Activated naive CD8-positive, alpha-beta T cell treated with anti-CD3 and anti-CD28 coated beads for 36 hours (primary cell): ENCODE measurements at regions not wholly inside any gene's neighbourhood (a gene's known extent, or its start where the extent isn't known, plus 50 kb on each side); places are given as distances from the start of the nearest gene placed in this dataset.

Experiments
- DNase-seq: peaks from one replicate; pipeline ENCODE4 v3.0.0; 2021
- H3K27ac Mint-ChIP-seq: one replicate; pipeline ENCODE4 v1.8.0; 2022; ENCODE audit warnings: mild to moderate bottlenecking, moderate library complexity, mixed read lengths
- H3K27me3 Mint-ChIP-seq: one replicate; pipeline ENCODE4 v1.8.0; 2022; ENCODE audit warnings: mild to moderate bottlenecking, mixed read lengths
- H3K36me3 Mint-ChIP-seq: one replicate; pipeline ENCODE4 v1.8.0; 2021; ENCODE audit warnings: mild to moderate bottlenecking, mixed read lengths
- H3K4me1 Mint-ChIP-seq: one replicate; pipeline ENCODE4 v1.8.0; 2021; ENCODE audit warnings: mixed read lengths
- H3K4me3 Mint-ChIP-seq: one replicate; pipeline ENCODE4 v1.8.0; 2022; ENCODE audit warnings: mild to moderate bottlenecking, moderate library complexity, mixed read lengths
- H3K9me3 Mint-ChIP-seq: one replicate; pipeline ENCODE4 v1.8.0; 2022; ENCODE audit warnings: mixed read lengths

GRCh38 chr6:67666177-67666964 lies 968.7 kb upstream of the ADGRB3 start:
- H3K27ac Mint-ChIP-seq: no peak overlapping the region
- no peaks in the 10 kb centered on the region for H3K4me1 Mint-ChIP-seq
- peaks cover 4% of the 10 kb centered on the region for H3K9me3 Mint-ChIP-seq
- no peaks in the 10 kb centered on the region for H3K27me3 Mint-ChIP-seq
- DNase-seq: no peak
- no peaks in the 10 kb centered on the region for H3K36me3 Mint-ChIP-seq
- H3K4me3 Mint-ChIP-seq: no peak overlapping the region

DNA sequence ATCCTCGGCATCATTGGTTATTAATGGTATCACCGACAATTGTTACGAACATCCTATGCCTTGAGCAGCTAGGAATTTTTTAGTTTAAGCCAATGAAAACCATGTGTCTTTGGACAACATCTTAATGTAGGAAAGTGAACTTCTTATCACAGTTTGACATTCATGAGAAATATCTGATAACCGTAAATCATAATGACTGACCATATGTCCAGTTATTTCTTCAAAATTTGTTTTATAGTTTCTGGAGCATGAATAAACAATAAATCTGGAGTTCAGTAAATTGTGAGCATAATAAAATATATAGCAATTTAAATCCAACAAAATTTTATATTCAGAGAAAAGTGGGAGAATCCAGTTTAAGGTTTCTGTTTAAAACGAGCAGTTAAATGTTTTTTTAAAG lies 970.1 kb upstream of the ADGRB3 start:
- Mint-ChIP-seq H3K36me3 (no peaks in the 10 kb centered on the region), H3K27me3 (no peaks in the 10 kb centered on the region), H3K4me3 (no peak overlapping the region), H3K4me1 (no peaks in the 10 kb centered on the region), H3K9me3 (peaks cover 1% of the 10 kb centered on the region), H3K27ac (no peak overlapping the region)
- DNase-seq: no peak

GRCh38 chr6:67663105-67663895 lies 971.8 kb upstream of the ADGRB3 start:
- Mint-ChIP-seq H3K36me3 (no peaks in the 10 kb centered on the region), H3K27ac (no peak overlapping the region), H3K9me3 (peaks cover 3% of the 10 kb centered on the region), H3K4me1 (no peaks in the 10 kb centered on the region), H3K27me3 (no peaks in the 10 kb centered on the region), H3K4me3 (no peak overlapping the region)
- DNase-seq: no peak

DNA sequence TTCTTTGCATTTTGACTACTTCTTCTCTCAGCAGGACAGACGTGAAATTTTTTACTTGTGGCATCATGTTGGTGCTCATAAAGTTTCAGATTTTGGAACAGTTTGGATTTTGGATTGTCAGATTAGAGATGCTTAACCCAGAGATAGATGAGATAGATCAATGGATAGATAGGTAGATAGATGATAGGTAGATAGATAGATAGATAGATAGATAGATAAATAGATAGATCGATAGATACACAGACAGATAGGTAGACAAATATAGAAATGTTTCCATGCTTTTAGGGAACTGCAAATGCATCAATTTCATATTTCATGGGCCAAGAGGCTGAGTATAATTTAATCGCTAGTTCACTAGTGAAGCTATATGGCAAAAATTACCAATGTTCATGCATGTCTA lies 981.5 kb upstream of the ADGRB3 start:
- no peaks in the 10 kb centered on the region for H3K27me3 Mint-ChIP-seq
- H3K9me3 Mint-ChIP-seq: peaks cover 3% of the 10 kb centered on the region
- DNase-seq: no peak
- H3K4me1 Mint-ChIP-seq: no peaks in the 10 kb centered on the region
- H3K27ac Mint-ChIP-seq: no peak overlapping the region
- H3K4me3 Mint-ChIP-seq: no peak overlapping the region
- no peaks in the 10 kb centered on the region for H3K36me3 Mint-ChIP-seq

GRCh38 chr6:67646550-67646949 lies 988.5 kb upstream of the ADGRB3 start:
- Mint-ChIP-seq H3K9me3 (no peaks in the 10 kb centered on the region), H3K4me3 (no peak overlapping the region), H3K27me3 (no peaks in the 10 kb centered on the region), H3K27ac (no peak overlapping the region), H3K36me3 (no peaks in the 10 kb centered on the region), H3K4me1 (no peaks in the 10 kb centered on the region)
- DNase-seq: no peak

DNA sequence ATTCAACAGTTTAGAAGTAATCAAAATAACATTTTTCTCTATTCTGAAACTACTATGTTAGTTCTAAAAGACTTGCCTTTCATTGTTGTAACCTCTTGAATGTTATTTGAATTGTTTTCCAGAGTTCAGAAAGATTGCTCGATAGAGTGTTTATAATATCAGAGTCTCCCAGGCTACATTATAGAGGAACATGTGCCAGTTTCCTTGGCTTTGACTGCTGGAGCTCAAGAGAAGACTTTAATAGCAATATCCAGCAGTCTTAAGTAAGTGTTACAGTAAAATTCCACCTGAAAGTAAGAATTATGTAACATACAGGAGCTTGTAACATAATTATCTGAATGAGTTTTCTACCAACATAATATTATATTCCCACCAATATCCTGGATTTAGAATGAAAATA lies 991.8 kb upstream of the ADGRB3 start:
- no peak for DNase-seq
- no peaks in the 10 kb centered on the region for H3K36me3 Mint-ChIP-seq

GRCh38 chr6:67642582-67642981 lies 992.5 kb upstream of the ADGRB3 start:
- Mint-ChIP-seq H3K36me3 (no peaks in the 10 kb centered on the region), H3K4me1 (no peaks in the 10 kb centered on the region), H3K27ac (no peak overlapping the region), H3K9me3 (peaks cover 1% of the 10 kb centered on the region), H3K27me3 (no peaks in the 10 kb centered on the region), H3K4me3 (no peak overlapping the region)
- no peak for DNase-seq

More for the DNA sequence above, 991.8 kb upstream of the ADGRB3 start:
- Mint-ChIP-seq H3K27me3 (no peaks in the 10 kb centered on the region), H3K9me3 (peaks cover 1% of the 10 kb centered on the region), H3K27ac (no peak overlapping the region), H3K4me3 (no peak overlapping the region), H3K4me1 (no peaks in the 10 kb centered on the region)

DNA sequence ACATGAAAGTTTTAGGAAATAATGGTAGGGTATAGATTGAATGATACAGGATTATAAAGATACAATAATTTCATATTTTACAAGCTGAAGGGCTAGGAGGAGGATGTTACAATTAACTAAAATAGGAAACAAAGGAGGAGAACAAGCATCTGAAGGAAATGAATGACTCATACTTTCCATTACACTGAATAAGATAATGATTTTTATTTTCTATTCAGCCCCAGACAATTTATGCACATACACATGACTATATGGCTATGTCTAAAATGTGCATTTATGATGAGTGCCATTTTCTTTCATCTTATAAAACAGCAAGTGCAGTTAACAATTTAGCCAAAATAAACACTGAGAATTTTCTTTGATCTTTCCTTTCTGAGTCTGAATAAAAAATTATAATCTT lies 994.6 kb upstream of the ADGRB3 start:
- no peaks in the 10 kb centered on the region for H3K27me3 Mint-ChIP-seq

DNA sequence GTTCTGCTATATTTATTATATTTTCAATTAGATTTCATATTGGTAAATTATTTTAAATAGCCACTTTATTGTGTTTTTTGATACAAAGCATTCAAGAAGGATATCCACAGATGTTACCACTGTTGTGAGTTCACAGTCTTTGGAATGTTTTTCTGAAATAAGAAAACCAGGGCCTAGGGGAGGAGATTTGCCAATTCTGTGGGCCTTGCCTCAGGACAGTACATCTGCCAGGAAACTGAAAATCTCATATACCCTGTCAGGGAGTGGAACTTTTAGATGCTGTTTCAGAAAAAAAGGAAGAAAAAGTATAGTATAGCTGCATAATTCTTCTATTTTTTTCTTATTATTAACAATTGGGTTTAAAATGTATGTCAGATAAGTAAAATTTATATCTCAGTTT lies 995.9 kb upstream of the ADGRB3 start:
- Mint-ChIP-seq H3K27me3 (no peaks in the 10 kb centered on the region), H3K36me3 (no peaks in the 10 kb centered on the region), H3K9me3 (peaks cover 3% of the 10 kb centered on the region), H3K4me1 (no peaks in the 10 kb centered on the region), H3K27ac (no peak overlapping the region), H3K4me3 (no peak overlapping the region)
- DNase-seq: no peak

More for the DNA sequence above, 994.6 kb upstream of the ADGRB3 start:
- DNase-seq: no peak
- Mint-ChIP-seq H3K36me3 (no peaks in the 10 kb centered on the region), H3K4me3 (no peak overlapping the region), H3K9me3 (peaks cover 1% of the 10 kb centered on the region), H3K27ac (no peak overlapping the region), H3K4me1 (no peaks in the 10 kb centered on the region)

DNA sequence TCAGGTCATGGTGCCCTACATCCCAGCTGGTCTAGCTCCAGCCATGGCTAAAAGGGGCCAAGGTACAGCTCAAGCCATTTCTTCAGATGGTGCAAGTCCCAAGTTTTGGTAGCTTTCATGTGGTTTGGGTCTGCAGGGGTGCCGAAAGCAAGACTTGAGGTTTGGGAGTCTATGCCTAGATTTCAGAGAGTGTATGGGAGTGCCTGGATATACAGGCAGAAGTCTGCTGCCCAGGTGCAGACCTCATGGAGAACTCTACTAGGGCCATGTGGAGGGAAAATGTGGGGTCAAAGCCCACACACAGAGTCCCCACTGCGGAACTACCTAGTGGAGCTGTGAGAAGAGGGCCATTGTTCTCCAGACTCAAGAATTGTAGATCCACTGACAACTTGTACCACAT lies 1000.9 kb upstream of the ADGRB3 start:
- Mint-ChIP-seq H3K27me3 (no peaks in the 10 kb centered on the region), H3K4me1 (no peaks in the 10 kb centered on the region)

DNA sequence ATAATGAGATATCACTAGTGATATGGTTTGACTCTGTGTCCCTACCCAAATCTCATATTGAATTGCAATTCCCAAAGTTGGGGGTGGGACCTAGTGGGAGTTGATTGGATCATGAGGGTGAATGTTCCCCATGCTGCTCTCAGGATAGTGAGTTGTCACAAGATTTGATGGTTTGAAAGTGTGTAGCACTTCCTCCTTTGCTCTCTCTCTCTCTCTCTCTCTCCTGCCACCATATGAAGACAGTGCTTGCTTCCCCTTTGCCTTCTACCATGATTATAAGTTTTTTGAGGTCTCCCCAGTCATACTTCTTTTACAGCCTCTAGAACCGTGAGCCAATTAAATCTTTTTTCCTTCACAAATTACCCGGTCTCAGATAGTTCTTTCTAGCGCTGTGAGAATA lies 1002.0 kb upstream of the ADGRB3 start:
- Mint-ChIP-seq H3K36me3 (no peaks in the 10 kb centered on the region), H3K4me1 (no peaks in the 10 kb centered on the region), H3K4me3 (no peak overlapping the region), H3K27me3 (no peaks in the 10 kb centered on the region), H3K27ac (no peak overlapping the region), H3K9me3 (peaks cover 3% of the 10 kb centered on the region)
- DNase-seq: no peak

More for the DNA sequence above, 1000.9 kb upstream of the ADGRB3 start:
- no peak for DNase-seq
- no peak overlapping the region for H3K27ac Mint-ChIP-seq
- peaks cover 3% of the 10 kb centered on the region for H3K9me3 Mint-ChIP-seq
- H3K4me3 Mint-ChIP-seq: no peak overlapping the region
- no peaks in the 10 kb centered on the region for H3K36me3 Mint-ChIP-seq

DNA sequence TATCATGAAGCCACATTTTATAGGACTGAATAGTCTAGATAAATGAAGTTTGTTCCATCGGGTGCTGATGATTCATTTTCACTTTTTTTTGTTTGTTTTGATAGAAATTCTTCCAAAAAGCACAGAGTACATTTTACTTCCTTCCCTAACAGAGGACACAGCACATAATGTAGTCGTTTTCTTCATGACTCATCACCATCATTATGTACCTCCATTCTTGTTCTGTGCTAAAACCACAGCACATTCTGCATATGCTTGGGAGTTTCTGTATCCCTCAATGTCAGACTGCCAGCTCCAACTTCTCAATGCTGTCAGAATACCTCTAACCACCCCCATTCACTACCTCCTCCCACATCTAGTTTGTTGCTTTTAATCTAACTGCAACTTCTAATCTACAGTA lies 1004.9 kb upstream of the ADGRB3 start:
- Mint-ChIP-seq H3K36me3 (no peaks in the 10 kb centered on the region), H3K4me3 (no peak overlapping the region), H3K27ac (no peak overlapping the region)

DNA sequence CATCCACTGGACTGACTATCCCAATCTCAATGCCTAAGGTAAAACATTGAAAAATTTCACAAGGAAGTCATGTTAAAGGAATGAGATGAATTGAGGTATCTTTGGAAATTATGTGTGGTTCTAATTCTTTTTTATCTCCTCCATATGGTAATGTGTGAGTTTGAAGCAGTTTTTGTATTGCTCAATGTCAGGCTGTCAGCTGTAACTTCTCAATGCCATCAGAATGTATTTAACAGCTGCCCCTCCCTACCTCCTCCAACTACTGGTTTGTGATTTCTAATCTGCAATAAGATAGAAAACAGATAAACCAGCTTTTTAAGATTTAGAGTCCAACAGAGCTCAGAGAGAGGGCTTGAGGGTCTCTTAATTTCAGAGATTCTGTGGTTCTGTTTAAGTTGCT lies 1005.8 kb upstream of the ADGRB3 start:
- Mint-ChIP-seq H3K27ac (no peak overlapping the region), H3K36me3 (no peaks in the 10 kb centered on the region), H3K27me3 (no peaks in the 10 kb centered on the region), H3K9me3 (peaks cover 2% of the 10 kb centered on the region), H3K4me1 (no peaks in the 10 kb centered on the region), H3K4me3 (no peak overlapping the region)
- no peak for DNase-seq

More for the DNA sequence above, 1004.9 kb upstream of the ADGRB3 start:
- Mint-ChIP-seq H3K27me3 (no peaks in the 10 kb centered on the region), H3K4me1 (no peaks in the 10 kb centered on the region), H3K9me3 (peaks cover 2% of the 10 kb centered on the region)
- DNase-seq: no peak

DNA sequence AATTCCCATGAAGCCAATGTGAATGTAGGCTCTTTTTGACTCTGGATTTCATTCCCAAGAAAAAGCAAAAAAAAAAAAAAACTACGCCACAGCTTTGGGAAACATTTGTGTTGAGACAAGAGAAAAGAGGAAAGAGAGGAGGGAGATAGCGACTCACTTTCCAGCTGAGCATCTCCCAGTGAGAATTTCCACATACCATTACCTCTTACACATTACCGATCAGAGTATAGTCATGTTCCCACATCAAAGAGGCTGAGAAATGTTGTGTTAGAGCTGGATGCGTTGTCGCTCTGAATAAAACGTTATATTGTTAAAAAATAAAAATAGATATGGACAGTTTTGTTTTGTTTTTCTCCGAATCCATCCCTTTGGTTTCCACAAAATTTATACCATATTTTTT lies 1019.3 kb upstream of the ADGRB3 start:
- no peak for DNase-seq
- peaks cover 5% of the 10 kb centered on the region for H3K9me3 Mint-ChIP-seq
- no peak overlapping the region for H3K27ac Mint-ChIP-seq
- no peaks in the 10 kb centered on the region for H3K36me3 Mint-ChIP-seq
- H3K27me3 Mint-ChIP-seq: no peaks in the 10 kb centered on the region
- H3K4me1 Mint-ChIP-seq: no peaks in the 10 kb centered on the region
- H3K4me3 Mint-ChIP-seq: no peak overlapping the region

GRCh38 chr6:67608099-67608749 lies 1026.9 kb upstream of the ADGRB3 start:
- H3K4me3 Mint-ChIP-seq: no peak overlapping the region
- peaks cover 3% of the 10 kb centered on the region for H3K9me3 Mint-ChIP-seq
- H3K27me3 Mint-ChIP-seq: no peaks in the 10 kb centered on the region
- no peaks in the 10 kb centered on the region for H3K4me1 Mint-ChIP-seq
- no peak overlapping the region for H3K27ac Mint-ChIP-seq
- DNase-seq: no peak
- no peaks in the 10 kb centered on the region for H3K36me3 Mint-ChIP-seq
